IMR-90 (cell line): ENCODE measurements at regions not wholly inside any gene's neighbourhood (a gene's known extent, or its start where the extent isn't known, plus 50 kb on each side); places are given as distances from the start of the nearest gene placed in this dataset.

Experiments
- ATAC-seq: fragments of 200-7000 bp; cut with Tn5 transposase; 2 replicates; pipeline ENCODE4 v1.9.1; 2020; ENCODE audit warnings: low read depth, mild to moderate bottlenecking, moderate library complexity
- BruUV-seq: library from RNA; stranded (reverse); fragments of 400-500 nt; replicated peaks from 2 replicates; lab custom pipeline; 2021; lab: Mats Ljungman, UMichigan
- CTCF ChIA-PET: fragments of 300-600 bp; formaldehyde crosslinking; extraction: SDS; loops from one replicate; lab custom pipeline; 2021; ENCODE audit warnings: antibody characterized with exemption; lab: Yijun Ruan, JAX
- POLR2A ChIA-PET: fragments of 300-600 bp; sonication (Branson Sonifier 250); formaldehyde crosslinking; loops from one replicate; lab custom pipeline; 2022; ENCODE audit warnings: antibody characterized with exemption; ENCODE audit not compliant: unreplicated experiment; lab: Charles Lee
- DNase-seq: peaks from one replicate; pipeline ENCODE4 v3.0.0; 2013
- H2AFZ ChIP-seq: replicated peaks from 2 replicates; pipeline ENCODE3; 2013; ENCODE audit warnings: low read length, mild to moderate bottlenecking; ENCODE audit not compliant: poor library complexity
- H2AK5ac ChIP-seq: 2 replicates; pipeline ENCODE4 v1.6.1; 2013; ENCODE audit warnings: low read depth, low read length, inconsistent platforms
- H2AK9ac ChIP-seq: replicated peaks from 2 replicates; pipeline ENCODE3; 2013; ENCODE audit warnings: mild to moderate bottlenecking, low read depth, low read length, moderate library complexity; ENCODE audit not compliant: poor library complexity
- H2BK120ac ChIP-seq: 2 replicates; pipeline ENCODE4 v1.6.1; 2013; ENCODE audit warnings: low read depth, low read length, inconsistent platforms
- H2BK15ac ChIP-seq: 3 replicates; pipeline ENCODE4 v1.6.1; 2013; ENCODE audit warnings: low read depth, low read length, inconsistent platforms
- H2BK20ac ChIP-seq: 2 replicates; pipeline ENCODE4 v1.6.1; 2013; ENCODE audit warnings: low read depth, mild to moderate bottlenecking, inconsistent platforms, low read length, moderate library complexity
- H2BK5ac ChIP-seq: 2 replicates; pipeline ENCODE4 v1.6.1; 2013; ENCODE audit warnings: mild to moderate bottlenecking, low read depth, low read length, inconsistent platforms; ENCODE audit not compliant: poor library complexity, severe bottlenecking
- H3K14ac ChIP-seq: replicated peaks from 2 replicates; pipeline ENCODE4 v1.6.1; 2013; ENCODE audit warnings: low read depth, low read length, inconsistent platforms
- H3K18ac ChIP-seq: 2 replicates; pipeline ENCODE4 v1.6.1; 2013; ENCODE audit warnings: low read depth, low read length, control low read depth
- H3K23ac ChIP-seq: 2 replicates; pipeline ENCODE4 v1.6.1; 2013; ENCODE audit warnings: low read depth, low read length, inconsistent platforms
- H3K27ac ChIP-seq: 2 replicates; pipeline ENCODE4 v1.5.1; 2013; ENCODE audit warnings: mild to moderate bottlenecking, control low read depth, low read length; ENCODE audit not compliant: insufficient read depth
- H3K27me3 ChIP-seq: 2 replicates; pipeline ENCODE4 v1.6.1; 2013; ENCODE audit warnings: low read length; ENCODE audit not compliant: control insufficient read depth, insufficient read depth
- H3K36me3 ChIP-seq: 2 replicates; pipeline ENCODE4 v1.6.1; 2013; ENCODE audit warnings: low read length, mixed read lengths; ENCODE audit not compliant: control insufficient read depth, insufficient read depth
- H3K4ac ChIP-seq: 2 replicates; pipeline ENCODE4 v1.6.1; 2013; ENCODE audit warnings: low read depth, low read length, inconsistent platforms
- H3K4me1 ChIP-seq: 2 replicates; pipeline ENCODE4 v1.6.1; 2013; ENCODE audit warnings: low read length, mixed read lengths; ENCODE audit not compliant: control insufficient read depth, insufficient read depth
- H3K4me2 ChIP-seq: 2 replicates; pipeline ENCODE4 v1.6.1; 2013; ENCODE audit warnings: low read depth, mild to moderate bottlenecking, control low read depth, low read length, moderate library complexity
- H3K4me3 ChIP-seq: 2 replicates; pipeline ENCODE4 v1.5.1; 2013; ENCODE audit warnings: low read depth, mild to moderate bottlenecking, control low read depth, low read length, moderate library complexity; ENCODE audit not compliant: insufficient read depth
- H3K56ac ChIP-seq: 2 replicates; pipeline ENCODE4 v1.6.1; 2013; ENCODE audit warnings: low read length, inconsistent platforms; ENCODE audit not compliant: insufficient read depth; ENCODE audit errors: extremely low read depth
- H3K79me1 ChIP-seq, 2 experiments: 2 replicates each; pipeline ENCODE4 v1.6.1; 2013; ENCODE audit warnings: low read length in 2 of 2, inconsistent platforms in 1 of 2, low read depth in 1 of 2
- H3K9ac ChIP-seq: 2 replicates; pipeline ENCODE4 v1.6.1; 2013; ENCODE audit warnings: low read depth, low read length, control low read depth
- H3K9me1 ChIP-seq: 2 replicates; pipeline ENCODE4 v1.6.1; 2013; ENCODE audit warnings: low read length, inconsistent platforms; ENCODE audit not compliant: insufficient read depth
- H3K9me3 ChIP-seq: 2 replicates; pipeline ENCODE4 v1.6.1; 2013; ENCODE audit warnings: low read length; ENCODE audit not compliant: control insufficient read depth, insufficient read depth
- H4K20me1 ChIP-seq: 2 replicates; pipeline ENCODE4 v1.6.1; 2013; ENCODE audit warnings: low read length, inconsistent platforms; ENCODE audit not compliant: insufficient read depth
- H4K5ac ChIP-seq: 2 replicates; pipeline ENCODE4 v1.6.1; 2013; ENCODE audit warnings: mild to moderate bottlenecking, low read depth, low read length, control low read depth
- H4K8ac ChIP-seq, 2 experiments: 2 replicates each; pipeline ENCODE4 v1.6.1; 2013; ENCODE audit warnings: low read depth in 2 of 2, low read length in 2 of 2, control low read depth in 1 of 2, inconsistent platforms in 1 of 2
- H4K91ac ChIP-seq: 2 replicates; pipeline ENCODE4 v1.6.1; 2013; ENCODE audit warnings: low read depth, low read length, inconsistent platforms; ENCODE audit not compliant: insufficient read depth
- BHLHE40 ChIP-seq: fragments of 150-350 bp; IDR thresholded peaks from 2 replicates; pipeline ENCODE4 v1.6.1; 2016; ENCODE audit warnings: mild to moderate bottlenecking, low read depth, low read length
- CEBPB ChIP-seq: IDR thresholded peaks from 2 replicates; pipeline ENCODE4 v1.6.1; 2012; ENCODE audit warnings: low read depth, low read length, improper control_type of control experiment
- ELK1 ChIP-seq: fragments of 150-350 bp; IDR thresholded peaks from 2 replicates; pipeline ENCODE4 v1.6.1; 2016; ENCODE audit warnings: low read depth, mild to moderate bottlenecking, low read length, moderate library complexity, borderline replicate concordance
- FOS ChIP-seq: fragments of 150-350 bp; IDR thresholded peaks from 2 replicates; pipeline ENCODE4 v1.6.1; 2016; ENCODE audit warnings: low read depth, low read length
- MAZ ChIP-seq: IDR thresholded peaks from 2 replicates; pipeline ENCODE4 v1.6.1; 2012; ENCODE audit warnings: low read depth, mild to moderate bottlenecking, low read length, improper control_type of control experiment, moderate library complexity, borderline replicate concordance
- POLR2A ChIP-seq: IDR thresholded peaks from 2 replicates; pipeline ENCODE4 v1.6.1; 2012; ENCODE audit warnings: mild to moderate bottlenecking, low read depth, low read length
- RAD21 ChIP-seq: IDR thresholded peaks from 2 replicates; pipeline ENCODE4 v1.6.1; 2012; ENCODE audit warnings: low read length, improper control_type of control experiment
- RCOR1 ChIP-seq: IDR thresholded peaks from 2 replicates; pipeline ENCODE4 v1.6.1; 2012; ENCODE audit warnings: mild to moderate bottlenecking, low read length, improper control_type of control experiment; ENCODE audit not compliant: insufficient replicate concordance
- SMC3 ChIP-seq: fragments of 150-350 bp; IDR thresholded peaks from 2 replicates; pipeline ENCODE4 v1.6.1; 2016; ENCODE audit warnings: low read depth, mild to moderate bottlenecking, antibody characterized with exemption, low read length, moderate library complexity
- USF2 ChIP-seq: fragments of 150-350 bp; IDR thresholded peaks from 2 replicates; pipeline ENCODE4 v1.6.1; 2017; ENCODE audit warnings: mild to moderate bottlenecking, antibody characterized with exemption, low read length, low read depth
- WGBS, 2 experiments: methylation state at CpG; one replicate each; pipeline versions ENCODE4 v1.1.5 to v1.1.7; 2013; ENCODE audit warnings: missing lambda C conversion rate in 2 of 2; ENCODE audit not compliant: insufficient read length in 1 of 2; ENCODE audit errors: extremely low coverage in 2 of 2; 5-methylcytosine and 5-hydroxymethylcytosine counted together
- dilution Hi-C: fragments of 300-500 bp; cut with HindIII; formaldehyde crosslinking; loops from one replicate; pipeline ENCODE4 v1.14.3; 2018; ENCODE audit warnings: low sequenced_read_pairs; ENCODE audit not compliant: unreplicated experiment
- in situ Hi-C: fragments of 300-500 bp; cut with MboI; formaldehyde crosslinking; loops from 3 replicates; pipeline ENCODE4 v1.14.3; 2019; ENCODE audit warnings: low sequenced_read_pairs, inconsistent platforms, mixed read lengths
- intact Hi-C: fragments of 100-400 bp; cut with micrococcal nuclease; formaldehyde crosslinking; loops from 2 replicates; pipeline ENCODE4 v1.10.0; 2022

GRCh38 chr17:77611791-77612502 is 346.6 kb upstream of the TNRC6C start:
- POLR2A ChIA-PET = no interaction called here
- H3K18ac ChIP-seq = no peak overlapping the region
- intact Hi-C loops (no loop called here), in situ Hi-C loops (no loop called here), dilution Hi-C loops (no loop called here)
- no peaks in the 10 kb centered on the region for H4K20me1 ChIP-seq
- no peak overlapping the region for H3K4me3 ChIP-seq
- peaks cover 35% of the 10 kb centered on the region for H3K27me3 ChIP-seq
- H4K8ac ChIP-seq = no peak overlapping the region
- H2AFZ ChIP-seq = no peak overlapping the region
- no peak overlapping the region for H2BK5ac ChIP-seq
- no peak overlapping the region for H2AK9ac ChIP-seq
- H3K4ac ChIP-seq = no peak overlapping the region
- H3K14ac ChIP-seq = no peak overlapping the region
- no peak for DNase-seq
- H2AK5ac ChIP-seq = no peak overlapping the region
- WGBS, 2 experiments = 85% methylated on average over 8 of the region's 16 CpGs; no CpG with 5 or more reads in 1 of the 2 experiments
- CTCF ChIA-PET = no interaction called here
- H2BK20ac ChIP-seq = no peak overlapping the region
- no peak overlapping the region for H3K56ac ChIP-seq
- H2BK15ac ChIP-seq = no peak overlapping the region
- no peak overlapping the region for H3K27ac ChIP-seq
- no peaks in the 10 kb centered on the region for H3K79me1 ChIP-seq
- H4K91ac ChIP-seq = no peak overlapping the region
- peaks cover 2% of the 10 kb centered on the region for H3K4me1 ChIP-seq
- TF ChIP-seq CEBPB = no peak
- TF ChIP-seq SMC3 = no peak
- TF ChIP-seq FOS = no peak
- TF ChIP-seq POLR2A = no peak
- TF ChIP-seq USF2 = no peak
- TF ChIP-seq BHLHE40 = no peak
- TF ChIP-seq RAD21 = no peak
- no peak for TF ChIP-seq ELK1
- TF ChIP-seq RCOR1 = no peak
- no peak for TF ChIP-seq MAZ
- no peaks in the 10 kb centered on the region for H3K36me3 ChIP-seq
- no peak overlapping the region for H2BK120ac ChIP-seq
- no peak overlapping the region for H3K9ac ChIP-seq
- H3K23ac ChIP-seq = no peak overlapping the region
- H3K9me3 ChIP-seq = no peaks in the 10 kb centered on the region
- H4K5ac ChIP-seq = no peak overlapping the region
- no peak for ATAC-seq
- no TSS peak for BruUV-seq
- H3K4me2 ChIP-seq = no peak overlapping the region
- no peaks in the 10 kb centered on the region for H3K9me1 ChIP-seq
